SU-DHL-6 (cell line): ENCODE measurements at regions not wholly inside any gene's neighbourhood (a gene's known extent, or its start where the extent isn't known, plus 50 kb on each side); places are given as distances from the start of the nearest gene placed in this dataset.

Experiments
- H2AFZ ChIP-seq: fragments of 200-600 bp; sonication (generic); 2 replicates; pipeline ENCODE4 v1.6.1; 2014; ENCODE audit warnings: low read depth, mild to moderate bottlenecking, moderate library complexity, mixed read lengths, antibody characterized with exemption, low read length; ENCODE audit not compliant: severe bottlenecking
- H3F3A ChIP-seq: fragments of 200-600 bp; shearing (Covaris generic); 2 replicates; pipeline ENCODE4 v1.6.0; 2016; ENCODE audit warnings: antibody characterized with exemption, mild to moderate bottlenecking; ENCODE audit not compliant: insufficient read depth
- H3K27ac ChIP-seq: fragments of 200-600 bp; sonication (generic); 2 replicates; pipeline ENCODE4 v1.5.1; 2016; ENCODE audit warnings: low read depth, mild to moderate bottlenecking, low read length, moderate library complexity, mixed read lengths
- H3K27me3 ChIP-seq: fragments of 200-600 bp; sonication (generic), shearing (Covaris generic); 2 replicates; pipeline ENCODE4 v1.6.0; 2014; ENCODE audit warnings: mild to moderate bottlenecking, low read length
- H3K36me3 ChIP-seq: fragments of 200-600 bp; sonication (generic); 2 replicates; pipeline ENCODE4 v1.6.1; 2014; ENCODE audit warnings: mild to moderate bottlenecking, low read length, mixed read lengths
- H3K4me2 ChIP-seq: fragments of 300-600, 200-600 bp; shearing (Covaris generic), sonication (generic); 2 replicates; pipeline ENCODE4 v1.6.0; 2014; ENCODE audit warnings: low read length, low read depth, mild to moderate bottlenecking; ENCODE audit not compliant: poor library complexity, severe bottlenecking
- H3K4me3 ChIP-seq: fragments of 200-600 bp; sonication (generic); 2 replicates; pipeline ENCODE4 v1.5.1; 2014; ENCODE audit warnings: antibody characterized with exemption, low read length, mild to moderate bottlenecking, mixed read lengths; ENCODE audit not compliant: insufficient read depth, poor library complexity, severe bottlenecking
- H3K79me2 ChIP-seq: fragments of 200-600 bp; sonication (generic); 2 replicates; pipeline ENCODE4 v1.6.1; 2014; ENCODE audit warnings: mild to moderate bottlenecking, low read length, moderate library complexity; ENCODE audit not compliant: insufficient read depth
- H3K9ac ChIP-seq: fragments of 200-600 bp; sonication (generic); 2 replicates; pipeline ENCODE4 v1.7.0; 2014; ENCODE audit warnings: mild to moderate bottlenecking, low read length
- H3K9me2 ChIP-seq: fragments of 200-600 bp; sonication (generic); replicated peaks from 2 replicates; pipeline ENCODE4 v1.6.1; 2014; ENCODE audit warnings: low read length; ENCODE audit not compliant: insufficient read depth
- H3K9me3 ChIP-seq: fragments of 200-600 bp; sonication (generic); 2 replicates; pipeline ENCODE4 v1.6.1; 2014; ENCODE audit warnings: low read length, mixed read lengths; ENCODE audit not compliant: insufficient read depth
- H4K20me1 ChIP-seq: fragments of 200-600 bp; sonication (generic); 2 replicates; pipeline ENCODE4 v1.6.1; 2014; ENCODE audit warnings: low read depth, mild to moderate bottlenecking, antibody characterized with exemption, low read length, moderate library complexity, mixed read lengths
- CTCF ChIP-seq: fragments of 200-600 bp; sonication (generic); IDR thresholded peaks from one replicate; pipeline ENCODE4 v1.5.1; 2017; ENCODE audit warnings: antibody characterized with exemption, mild to moderate bottlenecking, low read length, moderate library complexity; ENCODE audit not compliant: insufficient read depth, poor library complexity, severe bottlenecking
- EZH2phosphoT487 ChIP-seq: fragments of 200-600 bp; sonication (generic), shearing (Covaris generic); conservative IDR thresholded peaks from 2 replicates; pipeline ENCODE4 v1.6.1; 2018; ENCODE audit warnings: mild to moderate bottlenecking, antibody characterized with exemption, low read length, moderate library complexity, mixed read lengths

GRCh38 chr2:183291436-183291835 lies 167.2 kb downstream of the NUP35 start:
- Histone ChIP-seq H3K27ac (no peak overlapping the region), H3K79me2 (no peaks in the 10 kb centered on the region), H4K20me1 (no peaks in the 10 kb centered on the region), H3K4me3 (no peak overlapping the region), H3K36me3 (no peaks in the 10 kb centered on the region), H3K4me2 (no peak overlapping the region), H3K27me3 (no peaks in the 10 kb centered on the region), H3F3A (no peaks in the 10 kb centered on the region), H3K9ac (no peak overlapping the region), H3K9me2 (no peaks in the 10 kb centered on the region), H2AFZ (no peak overlapping the region), H3K9me3 (no peaks in the 10 kb centered on the region)
- TF ChIP-seq EZH2phosphoT487: no peak

- Histone ChIP-seq H4K20me1 (no peaks in the 10 kb centered on the region), H3K27me3 (no peaks in the 10 kb centered on the region), H3F3A (no peaks in the 10 kb centered on the region), H3K36me3 (no peaks in the 10 kb centered on the region), H3K9me2 (no peaks in the 10 kb centered on the region), H3K27ac (no peak overlapping the region), H3K79me2 (no peaks in the 10 kb centered on the region), H3K9me3 (no peaks in the 10 kb centered on the region), H3K4me3 (no peak overlapping the region), H3K9ac (no peak overlapping the region), H2AFZ (no peak overlapping the region), H3K4me2 (no peak overlapping the region)
- TF ChIP-seq EZH2phosphoT487: no peak
- TF ChIP-seq CTCF: no peak
Measured at GRCh38 chr2:183292028-183292427, 167.8 kb downstream of the NUP35 start.

- Histone ChIP-seq H3K36me3 (no peaks in the 10 kb centered on the region), H3K4me2 (no peak overlapping the region), H3K27me3 (no peaks in the 10 kb centered on the region), H3K9ac (no peak overlapping the region), H2AFZ (no peak overlapping the region), H4K20me1 (no peaks in the 10 kb centered on the region), H3F3A (no peaks in the 10 kb centered on the region), H3K9me3 (no peaks in the 10 kb centered on the region), H3K4me3 (no peak overlapping the region), H3K9me2 (no peaks in the 10 kb centered on the region), H3K79me2 (no peaks in the 10 kb centered on the region), H3K27ac (no peak overlapping the region)
- TF ChIP-seq CTCF (no peak), EZH2phosphoT487 (no peak)
Measured at GRCh38 chr2:183339311-183339710, 215.1 kb downstream of the NUP35 start.

GRCh38 chr2:183341057-183341456 lies 216.8 kb downstream of the NUP35 start:
- Histone ChIP-seq H3F3A (no peaks in the 10 kb centered on the region), H3K9ac (no peak overlapping the region), H4K20me1 (no peaks in the 10 kb centered on the region), H3K27ac (no peak overlapping the region), H3K9me3 (no peaks in the 10 kb centered on the region), H3K27me3 (no peaks in the 10 kb centered on the region), H3K4me3 (no peak overlapping the region), H2AFZ (no peak overlapping the region), H3K79me2 (no peaks in the 10 kb centered on the region), H3K9me2 (no peaks in the 10 kb centered on the region), H3K36me3 (no peaks in the 10 kb centered on the region), H3K4me2 (no peak overlapping the region)
- TF ChIP-seq EZH2phosphoT487: no peak
- TF ChIP-seq CTCF: no peak
